Gastroesophageal sphincter (tissue), 3 donors: ENCODE measurements at regions not wholly inside any gene's neighbourhood (a gene's known extent, or its start where the extent isn't known, plus 50 kb on each side); places are given as distances from the start of the nearest gene placed in this dataset.

ENCODE experiments used
- CTCF ChIP-seq, 4 experiments: fragments of 200-600 bp in 2 of 4; fragments of 450-650 bp in 2 of 4; sonication (generic) in 1 of 4; IDR thresholded peaks; one replicate each; pipeline ENCODE4 v1.5.1; 2017 to 2019; ENCODE audit warnings: antibody characterized with exemption in 4 of 4, mild to moderate bottlenecking in 2 of 4, moderate library complexity in 2 of 4
- EP300 ChIP-seq: sonication (generic); formaldehyde crosslinking; IDR thresholded peaks from one replicate; pipeline ENCODE4 v1.6.1; 2017; ENCODE audit warnings: antibody characterized with exemption, mild to moderate bottlenecking
- POLR2A ChIP-seq, 2 donors: fragments of 450-650 bp; IDR thresholded peaks; one replicate each; pipeline ENCODE4 v1.6.1; 2017; ENCODE audit warnings: antibody characterized with exemption in 2 of 2, mild to moderate bottlenecking in 2 of 2, moderate library complexity in 1 of 2
- POLR2AphosphoS5 ChIP-seq: sonication (generic); formaldehyde crosslinking; IDR thresholded peaks from one replicate; pipeline ENCODE4 v1.6.1; 2017; ENCODE audit warnings: antibody characterized with exemption

GRCh38 chr9:33722359-33722675 is 73.0 kb upstream of the PRSS3 start:
- no peak for TF ChIP-seq CTCF (IDR thresholded peaks at IDR 0.05)
- no peak for TF ChIP-seq EP300
- TF ChIP-seq POLR2AphosphoS5, result no peak
- TF ChIP-seq POLR2A (IDR thresholded peaks at IDR 0.05), result no peak
